ENCODE measurements at regions not wholly inside any gene's neighbourhood (a gene's known extent, or its start where the extent isn't known, plus 50 kb on each side); places are given as distances from the start of the nearest gene placed in this dataset.

- Mint-ChIP-seq H3K27ac (no peak overlapping the region), H3K27me3 (peaks cover 39% of the 10 kb centered on the region), H3K4me3 (no peak overlapping the region), H3K4me1 (ENCODE audit: low read depth) (no peaks in the 10 kb centered on the region), H3K36me3 (ENCODE audit: low read depth) (no peaks in the 10 kb centered on the region), H3K9me3 (no peaks in the 10 kb centered on the region)
- Histone ChIP-seq H3K4me3 (ENCODE audit: low read length) (no peak overlapping the region), H3K4me1 (ENCODE audit: insufficient read depth, low read length) (no peaks in the 10 kb centered on the region), H3K27me3 (ENCODE audit: control insufficient read depth in 1 of 2, insufficient read depth in 2 of 2, low read length in 2 of 2) (peaks cover 0 to 6% of the 10 kb centered on the region in 2 experiments), H3K27ac (ENCODE audit: low read depth in 1 of 2, low read length in 2 of 2) (no peak overlapping the region), H3K9me3 (ENCODE audit: control insufficient read depth in 1 of 2, insufficient read depth in 1 of 2, low read length in 2 of 2) (peaks cover 0 to 3% of the 10 kb centered on the region in 2 experiments), H3K36me3 (ENCODE audit: insufficient read depth, low read length) (no peaks in the 10 kb centered on the region)
- TF ChIP-seq CTCF (IDR thresholded peaks at IDR 0.05): no peak
- ChIA-PET POLR2A (no interaction called here), CTCF (interaction anchor here (0.7 kb wide), 1 partner anchor 23 kb away, joined by 3 read pairs; no protein-coding TSS in a partner anchor)
- ATAC-seq (ENCODE audit: poor library complexity) (no peak), DNase-seq (no peak)
- intact Hi-C loops (cut with DNase I, micrococcal nuclease): no loop called here
Measured at GRCh38 chr1:112322018-112322417, 74.0 kb upstream of the CTTNBP2NL start.

GRCh38 chr1:112322983-112323678 is 72.9 kb upstream of the CTTNBP2NL start:
- TF ChIP-seq CTCF (IDR thresholded peaks at IDR 0.05): no peak
- Mint-ChIP-seq H3K9me3 (no peaks in the 10 kb centered on the region), H3K4me1 (ENCODE audit: low read depth) (no peaks in the 10 kb centered on the region), H3K36me3 (ENCODE audit: low read depth) (no peaks in the 10 kb centered on the region), H3K27me3 (peaks cover 41% of the 10 kb centered on the region), H3K4me3 (no peak overlapping the region), H3K27ac (no peak overlapping the region)
- intact Hi-C loops (cut with DNase I, micrococcal nuclease): no loop called here
- no peak overlapping the region for H3K4me3 ChIP-seq (ENCODE audit: low read length)
- ATAC-seq (ENCODE audit: poor library complexity) (no peak), DNase-seq (no peak)
- H3K27ac ChIP-seq (ENCODE audit: low read depth in 1 of 2, low read length in 2 of 2): no peak overlapping the region
- H3K27me3 ChIP-seq (ENCODE audit: control insufficient read depth in 1 of 2, insufficient read depth in 2 of 2, low read length in 2 of 2): peaks cover 0 to 6% of the 10 kb centered on the region in 2 experiments
- H3K9me3 ChIP-seq (ENCODE audit: control insufficient read depth in 1 of 2, insufficient read depth in 1 of 2, low read length in 2 of 2): peaks cover 0 to 3% of the 10 kb centered on the region in 2 experiments
- CTCF ChIA-PET: no interaction called here
- no peaks in the 10 kb centered on the region for H3K36me3 ChIP-seq (ENCODE audit: insufficient read depth, low read length)
- H3K4me1 ChIP-seq (ENCODE audit: insufficient read depth, low read length): no peaks in the 10 kb centered on the region
- POLR2A ChIA-PET: no interaction called here

GRCh38 chr1:112325504-112325903 is 70.5 kb upstream of the CTTNBP2NL start:
- H3K9me3 Mint-ChIP-seq: no peaks in the 10 kb centered on the region
- H3K27me3 Mint-ChIP-seq: peaks cover 55% of the 10 kb centered on the region
- ChIA-PET POLR2A (no interaction called here), CTCF (no interaction called here)
- no peaks in the 10 kb centered on the region for H3K36me3 Mint-ChIP-seq (ENCODE audit: low read depth)
- intact Hi-C loops (cut with DNase I, micrococcal nuclease): no loop called here
- DNase-seq (no peak), ATAC-seq (ENCODE audit: poor library complexity) (no peak)
- no peaks in the 10 kb centered on the region for H3K36me3 ChIP-seq (ENCODE audit: insufficient read depth, low read length)
- H3K27me3 ChIP-seq (ENCODE audit: control insufficient read depth in 1 of 2, insufficient read depth in 2 of 2, low read length in 2 of 2): peaks cover 0 to 7% of the 10 kb centered on the region in 2 experiments
- no peak overlapping the region for H3K27ac ChIP-seq (ENCODE audit: low read depth in 1 of 2, low read length in 2 of 2)
- no peak overlapping the region for H3K4me3 Mint-ChIP-seq
- H3K27ac Mint-ChIP-seq: no peak overlapping the region
- H3K9me3 ChIP-seq (ENCODE audit: control insufficient read depth in 1 of 2, insufficient read depth in 1 of 2, low read length in 2 of 2): peaks cover 0 to 8% of the 10 kb centered on the region in 2 experiments
- no peak for TF ChIP-seq CTCF (IDR thresholded peaks at IDR 0.05)
- no peaks in the 10 kb centered on the region for H3K4me1 Mint-ChIP-seq (ENCODE audit: low read depth)
- no peaks in the 10 kb centered on the region for H3K4me1 ChIP-seq (ENCODE audit: insufficient read depth, low read length)
- no peak overlapping the region for H3K4me3 ChIP-seq (ENCODE audit: low read length)
